GM21367 (cell line): ENCODE measurements at regions not wholly inside any gene's neighbourhood (a gene's known extent, or its start where the extent isn't known, plus 50 kb on each side); places are given as distances from the start of the nearest gene placed in this dataset.
"Not testable (repeated sequence)": the region's sequence is repeated elsewhere in the genome, so short reads cannot be mapped to it uniquely, and the experiment has no call there.

ENCODE experiments used
- ATAC-seq: cut with Tn5 transposase; IDR thresholded peaks from one replicate; pipeline ENCODE4 v1.9.1; 2021; ENCODE audit not compliant: unreplicated experiment

GRCh38 chr2:60357996-60358395 is 195.5 kb downstream of the BCL11A start:
- no peak for ATAC-seq

DNA sequence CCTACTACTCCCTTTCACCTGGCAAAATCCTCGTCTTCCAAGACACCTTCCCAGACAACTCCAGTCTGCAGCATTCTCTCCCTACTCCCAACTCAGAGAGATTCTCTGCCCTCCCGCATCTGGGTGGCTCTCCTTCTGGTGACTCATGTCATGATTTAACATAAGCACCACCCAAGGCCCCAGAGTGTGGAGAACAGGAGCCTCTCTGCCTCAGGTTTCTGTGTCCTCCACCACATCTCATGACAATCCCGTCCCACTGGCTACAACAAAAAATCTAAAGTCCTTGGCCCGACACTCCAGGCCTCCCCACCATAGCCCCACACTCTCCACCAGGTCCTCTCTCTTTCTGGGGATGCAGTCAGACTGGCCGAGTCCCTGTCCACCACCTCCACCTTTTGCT is 197.1 kb downstream of the BCL11A start:
- no peak for ATAC-seq

DNA sequence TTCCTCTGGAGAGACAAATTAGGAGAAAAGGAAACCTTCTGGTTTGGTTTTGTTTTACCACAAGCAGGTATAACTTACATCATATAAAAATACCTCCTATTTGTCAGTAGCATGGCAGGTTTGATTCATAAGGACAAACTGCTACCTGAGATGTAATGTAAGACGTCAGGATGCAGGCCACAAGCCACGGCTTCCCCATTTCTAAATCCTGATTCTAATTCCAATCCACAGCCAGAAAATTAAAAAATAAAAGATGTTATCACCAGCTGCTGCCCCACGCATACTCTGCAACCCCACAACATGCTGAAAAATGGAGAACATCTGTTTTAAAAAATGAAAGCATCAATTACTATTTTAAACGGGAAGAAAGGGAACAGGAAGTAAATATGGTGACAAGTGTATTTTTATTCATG is 197.6 kb downstream of the BCL11A start:
- ATAC-seq, result no peak

DNA sequence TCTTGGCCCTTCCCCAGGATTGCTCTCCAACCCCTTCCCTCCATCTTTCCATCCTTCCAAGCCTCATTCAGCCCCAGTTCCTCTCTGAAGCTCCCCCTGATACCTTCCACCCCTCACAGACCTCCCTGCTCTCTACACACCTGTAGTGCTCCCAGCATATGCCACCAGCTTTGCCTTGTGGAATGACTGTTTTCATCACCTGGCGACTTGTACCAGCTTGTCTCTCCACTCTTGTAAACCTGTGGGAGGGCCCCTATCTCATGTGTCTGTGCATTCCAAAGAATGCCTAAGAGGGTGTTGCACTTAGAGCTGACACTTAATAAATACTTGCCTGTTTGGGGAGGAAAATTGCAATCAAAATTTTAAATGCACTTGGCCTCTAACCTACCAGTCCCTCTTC is 198.7 kb downstream of the BCL11A start:
- no peak for ATAC-seq

GRCh38 chr2:60353863-60354262 is 199.6 kb downstream of the BCL11A start:
- ATAC-seq, result peak; percentile 32

- ATAC-seq, result peak; percentile 4
These were observed 200.1 kb downstream of the BCL11A start for GRCh38 chr2:60353406-60353800.

- ATAC-seq, result no peak
These were observed 200.7 kb downstream of the BCL11A start for GRCh38 chr2:60352491-60353405.

- ATAC-seq, result peak; percentile 22
These were observed 201.7 kb downstream of the BCL11A start for GRCh38 chr2:60351802-60352201.

DNA sequence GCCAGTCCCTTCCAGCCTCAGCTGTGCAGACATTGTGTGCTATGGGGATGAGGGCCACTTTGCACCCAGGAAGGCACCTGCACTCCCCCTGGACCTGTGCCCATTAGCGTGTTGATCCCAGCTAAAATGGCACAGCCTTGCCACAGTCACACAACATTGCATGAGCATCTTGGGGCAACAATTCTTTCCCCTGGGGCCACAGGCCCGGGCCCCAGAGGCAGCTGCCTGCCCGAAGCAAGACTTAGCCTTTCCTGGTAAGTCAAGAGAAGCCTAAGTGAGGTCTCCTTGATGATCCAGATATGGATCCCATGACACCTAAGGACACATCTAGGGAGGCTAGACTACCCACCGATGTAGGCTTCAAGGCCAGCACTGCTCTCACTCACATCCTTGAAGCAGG is 202.1 kb downstream of the BCL11A start:
- no peak for ATAC-seq

DNA sequence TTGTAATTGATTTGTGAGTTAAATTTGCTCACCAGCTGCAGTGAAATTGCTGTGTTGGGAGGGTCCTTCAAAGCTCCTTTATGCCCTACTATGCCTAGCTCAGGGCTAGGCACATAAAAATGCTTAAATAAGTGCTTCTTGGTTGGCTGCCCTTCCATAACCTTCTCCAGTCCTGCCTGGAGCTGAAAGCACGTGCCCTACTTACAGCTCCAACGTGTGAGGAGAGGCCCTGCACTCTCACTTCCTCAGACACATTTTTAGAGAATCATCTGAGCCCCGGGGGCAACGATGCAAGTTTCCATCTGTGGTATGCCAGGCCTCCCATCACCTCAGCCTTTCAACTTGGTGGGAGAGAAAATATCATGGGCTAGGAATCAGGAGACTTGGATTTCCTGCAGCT is 202.7 kb downstream of the BCL11A start:
- no peak for ATAC-seq

DNA sequence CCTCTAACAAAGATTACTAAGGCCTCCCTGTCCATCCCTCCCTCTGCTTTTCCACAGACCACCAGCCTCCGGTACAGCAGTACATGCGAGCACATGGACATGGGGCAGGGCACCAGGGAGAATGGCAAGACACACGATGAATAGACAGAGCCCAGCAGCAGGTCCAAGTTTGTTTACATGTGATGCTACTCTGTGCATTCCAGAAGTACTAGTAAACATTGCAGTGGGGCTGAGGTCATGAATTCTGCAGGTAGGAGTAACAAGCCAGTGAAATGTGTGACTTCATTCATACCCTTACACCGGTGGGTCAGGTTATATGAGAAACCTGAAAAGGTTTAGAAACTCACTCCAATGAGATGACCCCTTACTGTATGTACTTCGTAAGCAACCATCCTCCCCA is 205.7 kb downstream of the BCL11A start:
- ATAC-seq, result no peak

DNA sequence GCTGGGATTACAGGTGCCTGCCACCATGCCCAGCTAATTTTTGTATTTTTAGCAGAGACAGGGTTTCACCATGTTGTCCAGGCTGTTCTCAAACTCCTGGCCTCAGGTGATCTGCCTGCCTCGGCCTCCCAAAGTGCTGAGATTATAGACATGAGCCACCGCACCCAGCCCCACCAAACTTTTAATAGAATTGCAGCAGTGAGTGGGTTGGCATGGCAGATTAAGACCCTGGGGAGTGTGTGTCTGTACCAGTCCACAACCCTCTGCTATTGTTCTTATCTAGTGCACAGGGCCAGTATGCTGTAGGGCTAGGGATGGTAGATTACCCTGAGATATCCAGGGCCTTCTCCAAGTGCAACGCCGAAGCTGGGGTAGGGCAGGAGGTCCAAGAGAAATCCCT is 211.0 kb downstream of the BCL11A start:
- not testable (repeated sequence) for ATAC-seq

GRCh38 chr2:60341151-60341550 is 212.3 kb downstream of the BCL11A start:
- no peak for ATAC-seq

DNA sequence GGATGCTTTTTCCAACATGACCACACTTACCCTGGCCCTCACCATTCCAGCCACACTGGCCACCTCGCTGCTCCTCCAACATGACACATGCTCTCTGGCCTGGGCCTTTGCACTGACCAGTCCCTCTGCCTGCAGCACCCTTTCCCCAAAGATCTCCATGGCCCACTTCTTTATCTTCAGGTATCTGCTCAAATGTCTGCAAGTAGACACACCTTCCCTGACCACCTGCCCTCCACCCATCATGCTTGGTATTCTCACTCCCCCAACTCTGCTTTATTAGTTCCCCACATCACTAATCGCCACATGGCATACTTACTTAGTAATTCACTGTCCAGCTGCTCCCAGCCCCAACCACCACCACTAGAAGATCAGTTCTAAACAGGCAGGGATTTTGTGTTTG is 214.2 kb downstream of the BCL11A start:
- no peak for ATAC-seq

DNA sequence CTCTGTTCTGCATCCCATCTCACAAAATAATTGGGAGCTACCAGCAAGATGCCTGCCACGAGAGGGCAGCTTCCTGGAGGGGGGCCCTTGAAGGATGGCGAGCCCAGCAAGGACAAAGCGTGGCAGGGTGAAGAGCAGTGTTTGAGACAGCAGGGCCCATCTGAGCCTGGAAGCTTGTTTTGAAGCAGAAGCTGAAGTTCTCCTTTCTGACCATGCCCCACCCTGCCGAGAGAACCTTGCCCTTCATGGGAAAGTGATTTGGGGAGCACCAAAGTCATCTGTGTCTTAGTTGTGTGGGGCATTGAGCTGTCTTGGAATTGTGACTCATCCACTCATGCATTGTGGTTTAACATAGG is 216.3 kb downstream of the BCL11A start:
- peak; percentile 58 for ATAC-seq

DNA sequence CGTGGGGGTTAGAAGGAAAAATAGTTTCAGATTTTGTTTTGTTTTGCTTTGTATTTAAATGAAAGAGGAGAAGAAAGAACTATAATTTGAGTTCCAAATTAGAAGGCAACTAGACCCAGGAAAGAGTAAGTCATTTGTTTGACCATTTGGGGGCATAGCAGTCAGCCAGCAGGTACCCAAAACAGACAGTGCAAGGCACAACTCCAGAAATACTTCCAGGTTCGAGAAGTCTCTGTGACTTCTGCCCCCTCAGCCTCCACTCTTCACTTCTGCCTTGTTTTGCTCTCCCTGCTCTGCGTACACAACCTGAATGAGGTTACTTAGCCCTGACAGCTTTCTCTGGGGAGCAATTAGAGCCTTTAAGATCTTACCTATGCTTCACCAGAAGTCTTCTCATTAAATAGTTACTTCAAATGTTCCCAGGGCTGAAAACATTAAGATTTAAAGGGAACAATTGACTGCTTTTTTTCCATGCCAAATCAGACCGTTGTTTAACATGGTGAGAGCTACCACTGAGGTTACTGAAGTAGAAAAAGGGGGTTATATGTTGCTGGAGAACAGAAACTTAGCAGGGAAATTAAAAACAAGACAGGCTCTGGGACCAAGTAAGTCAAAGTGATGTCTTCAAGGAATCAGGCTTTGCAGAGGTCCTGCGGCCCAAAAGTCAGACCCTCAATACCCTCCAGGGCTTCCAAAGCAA is 216.9 kb downstream of the BCL11A start:
- ATAC-seq, result peak; percentile 47

GRCh38 chr2:60335533-60336237 is 217.8 kb downstream of the BCL11A start:
- no peak for ATAC-seq

- no peak for ATAC-seq
These were observed 218.8 kb downstream of the BCL11A start for GRCh38 chr2:60334610-60335009.

DNA sequence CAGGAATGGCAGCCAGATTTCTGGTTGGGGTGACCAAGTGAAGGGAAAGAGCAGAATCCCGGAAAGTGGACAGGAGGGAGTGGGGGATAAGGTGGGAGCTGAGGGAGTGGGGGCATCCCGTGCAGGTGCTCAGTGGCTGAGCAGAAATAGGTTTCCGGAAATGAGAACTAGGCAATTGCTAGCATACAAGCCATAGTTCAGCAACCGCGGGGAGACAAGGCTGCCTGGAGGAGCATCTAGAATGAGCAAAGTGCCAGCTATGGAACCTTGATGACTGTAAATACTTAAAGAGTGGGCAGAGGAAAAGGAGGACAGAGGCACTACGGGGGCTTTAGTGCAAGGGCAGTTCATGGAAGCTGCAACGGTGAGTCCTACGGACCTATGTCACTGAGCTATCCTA is 220.2 kb downstream of the BCL11A start:
- no peak for ATAC-seq

DNA sequence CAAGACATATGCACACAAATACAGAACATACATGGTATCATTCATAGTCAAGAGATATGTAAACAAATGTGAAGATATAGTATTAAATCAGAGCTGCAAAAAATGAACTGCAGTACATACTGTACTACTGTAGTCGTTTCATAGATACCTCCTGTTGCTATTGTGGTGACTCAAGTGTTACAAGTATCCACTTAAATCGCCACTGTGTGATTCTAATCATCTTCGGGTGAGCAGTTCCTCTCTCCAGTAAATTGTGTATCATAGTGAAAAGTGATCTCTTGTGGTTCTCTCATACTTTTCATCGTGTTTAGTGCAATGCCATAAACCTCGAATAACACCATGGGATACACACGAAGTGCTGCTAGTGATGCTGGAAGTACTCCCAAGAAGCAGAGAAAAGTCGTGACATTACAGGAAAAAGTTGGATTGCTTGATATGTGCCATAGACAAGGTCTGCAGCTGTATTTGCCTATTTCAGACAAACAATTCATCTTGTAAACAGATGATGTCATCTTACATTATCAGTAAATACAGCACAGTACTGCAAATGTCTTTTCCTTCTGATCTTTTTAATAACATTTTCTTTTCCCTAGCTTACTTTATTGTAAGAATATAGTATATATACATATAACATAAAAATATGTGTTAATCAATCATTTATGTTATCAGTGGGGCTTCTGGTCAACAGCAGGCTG is 222.2 kb downstream of the BCL11A start:
- no peak for ATAC-seq

DNA sequence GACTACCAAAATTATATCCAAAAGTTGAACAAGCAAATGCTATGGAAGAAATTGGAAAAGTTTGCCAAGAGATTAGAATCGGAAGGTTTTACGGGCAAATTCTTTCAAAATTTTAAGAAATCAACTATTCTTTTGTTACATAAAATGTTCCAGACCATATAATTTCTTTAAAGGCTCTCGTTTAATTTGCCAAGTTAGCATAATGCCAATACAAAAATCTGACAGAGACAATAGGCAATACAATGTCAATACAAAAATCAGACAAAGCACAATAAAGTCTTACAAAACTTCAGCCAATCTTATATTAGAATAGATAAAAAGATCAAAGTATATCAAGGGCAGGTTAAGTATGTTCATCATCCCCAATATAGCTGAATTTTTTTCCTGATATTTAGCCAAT is 224.2 kb downstream of the BCL11A start:
- no peak for ATAC-seq
